H1 (cell line): ENCODE measurements at regions not wholly inside any gene's neighbourhood (a gene's known extent, or its start where the extent isn't known, plus 50 kb on each side); places are given as distances from the start of the nearest gene placed in this dataset.

Source experiments
- CTCF ChIA-PET: fragments of 300-600 bp; sonication (Branson Sonifier 250); formaldehyde crosslinking; loops from one replicate; lab custom pipeline; 2021; ENCODE audit not compliant: partially characterized antibody; lab: Charles Lee
- POLR2A ChIA-PET: fragments of 300-600 bp; sonication (Branson Sonifier 250); formaldehyde crosslinking; loops from one replicate; lab custom pipeline; 2021; ENCODE audit warnings: inconsistent platforms; ENCODE audit not compliant: partially characterized antibody; lab: Charles Lee
- DNase-seq, 2 experiments: peaks; one replicate each; pipeline versions ENCODE4 v3.0.0 to v3.0.0-alpha.2; 2010 to 2022; ENCODE audit warnings: low spot score in 2 of 2, low read depth in 1 of 2, mixed read lengths in 1 of 2
- FAIRE-seq: peaks from 2 replicates; lab custom pipeline; 2011; peaks lifted over from hg19 to GRCh38; lab: Jason Lieb, UNC
- H2AFZ ChIP-seq: 2 replicates; pipeline ENCODE4 v1.8.1; 2012; ENCODE audit warnings: low read length, inconsistent platforms
- H2AK5ac ChIP-seq: 2 replicates; pipeline ENCODE4 v1.6.1; 2013; ENCODE audit warnings: low read depth, low read length
- H2BK120ac ChIP-seq: replicated peaks from 2 replicates; pipeline ENCODE3; 2013; ENCODE audit warnings: low read depth, low read length, inconsistent platforms
- H2BK12ac ChIP-seq: 2 replicates; pipeline ENCODE4 v1.6.1; 2013; ENCODE audit warnings: low read depth, low read length
- H2BK15ac ChIP-seq: 2 replicates; pipeline ENCODE4 v1.6.1; 2013; ENCODE audit warnings: low read length
- H2BK20ac ChIP-seq: 2 replicates; pipeline ENCODE4 v1.6.1; 2013; ENCODE audit warnings: low read length
- H2BK5ac ChIP-seq: 2 replicates; pipeline ENCODE4 v1.6.1; 2013; ENCODE audit warnings: low read depth, low read length
- H3K14ac ChIP-seq: 2 replicates; pipeline ENCODE4 v1.6.1; 2013; ENCODE audit warnings: inconsistent platforms; ENCODE audit not compliant: insufficient read length
- H3K18ac ChIP-seq: 2 replicates; pipeline ENCODE4 v1.6.1; 2013; ENCODE audit warnings: low read length; ENCODE audit errors: extremely low read depth
- H3K23ac ChIP-seq: 2 replicates; pipeline ENCODE4 v1.6.1; 2013; ENCODE audit warnings: inconsistent platforms; ENCODE audit not compliant: insufficient read length
- H3K23me2 ChIP-seq: 2 replicates; pipeline ENCODE4 v1.6.1; 2013; ENCODE audit warnings: low read depth, low read length
- H3K27ac ChIP-seq: 2 replicates; pipeline ENCODE4 v1.6.1; 2011; ENCODE audit warnings: low read depth, low read length, inconsistent platforms
- H3K27me3 ChIP-seq, 4 experiments: replicated peaks in 1 of 4; 1 replicate in 1 of 4; 2 replicates in 3 of 4; pipeline versions ENCODE4 v1.6.1 to v1.8.1; 2011 to 2013; ENCODE audit warnings: low read length in 3 of 4, mild to moderate bottlenecking in 3 of 4, inconsistent platforms in 2 of 4, mixed read lengths in 2 of 4, moderate library complexity in 1 of 4; ENCODE audit not compliant: control insufficient read depth in 3 of 4, insufficient read depth in 3 of 4; ENCODE audit errors: extremely low read depth in 1 of 4
- H3K36me3 ChIP-seq, 4 experiments: 2 replicates each; pipeline versions ENCODE4 v1.6.1 to v1.8.1; 2011 to 2013; ENCODE audit warnings: mild to moderate bottlenecking in 4 of 4, low read length in 3 of 4, moderate library complexity in 2 of 4, control low read depth in 1 of 4, inconsistent platforms in 1 of 4; ENCODE audit not compliant: insufficient read depth in 4 of 4, control insufficient read depth in 2 of 4
- H3K4ac ChIP-seq: replicated peaks from 2 replicates; pipeline ENCODE3; 2013; ENCODE audit warnings: low read length, low read depth, mixed read lengths, inconsistent platforms; ENCODE audit not compliant: insufficient read length
- H3K4me1 ChIP-seq, 4 experiments: replicated peaks in 1 of 4; 1 replicate in 1 of 4; 2 replicates in 3 of 4; pipeline versions ENCODE4 v1.6.1 to v1.8.1; 2011 to 2013; ENCODE audit warnings: low read length in 3 of 4, inconsistent platforms in 2 of 4, mixed read lengths in 1 of 4; ENCODE audit not compliant: insufficient read depth in 4 of 4, control insufficient read depth in 3 of 4
- H3K4me2 ChIP-seq, 2 experiments: 2 replicates each; pipeline versions ENCODE4 v1.6.1 to v1.8.1; 2011 to 2013; ENCODE audit warnings: low read depth in 2 of 2, low read length in 2 of 2, control low read depth in 1 of 2, inconsistent platforms in 1 of 2, mild to moderate bottlenecking in 1 of 2; ENCODE audit not compliant: insufficient read depth in 1 of 2
- H3K4me3 ChIP-seq, 4 experiments: fragments of 200-600, 300-600 bp in 1 of 4; sonication (generic), shearing (Covaris generic), sonication (Bioruptor Twin) in 1 of 4; 2 replicates each; pipeline versions ENCODE4 v1.5.1 to v1.8.1; 2011 to 2016; ENCODE audit warnings: low read length in 4 of 4, low read depth in 3 of 4, control low read depth in 2 of 4, inconsistent platforms in 2 of 4, mild to moderate bottlenecking in 2 of 4, mixed read lengths in 1 of 4, moderate library complexity in 1 of 4; ENCODE audit not compliant: insufficient read depth in 2 of 4; ENCODE audit errors: extremely low read depth in 1 of 4
- H3K56ac ChIP-seq: replicated peaks from 2 replicates; pipeline ENCODE3; 2013; ENCODE audit warnings: low read depth, mild to moderate bottlenecking, mixed read lengths, low read length, inconsistent platforms; ENCODE audit not compliant: insufficient read length
- H3K79me1 ChIP-seq: 2 replicates; pipeline ENCODE4 v1.6.1; 2013; ENCODE audit warnings: low read depth, low read length, control low read depth
- H3K79me2 ChIP-seq, 2 experiments: 2 replicates each; pipeline versions ENCODE4 v1.6.1 to v1.8.1; 2012 to 2013; ENCODE audit warnings: low read length in 2 of 2, mild to moderate bottlenecking in 2 of 2, inconsistent platforms in 1 of 2; ENCODE audit not compliant: insufficient read depth in 2 of 2, control insufficient read depth in 1 of 2
- H3K9ac ChIP-seq, 4 experiments: replicated peaks in 1 of 4; 1 replicate in 1 of 4; 2 replicates in 3 of 4; pipeline versions ENCODE4 v1.6.1 to v1.8.1; 2011 to 2013; ENCODE audit warnings: low read depth in 3 of 4, low read length in 3 of 4, control low read depth in 2 of 4, mild to moderate bottlenecking in 2 of 4, moderate library complexity in 2 of 4, inconsistent platforms in 1 of 4; ENCODE audit errors: extremely low read depth in 1 of 4
- H3K9me3 ChIP-seq, 2 experiments: 2 replicates each; pipeline versions ENCODE4 v1.6.1 to v1.8.1; 2012 to 2013; ENCODE audit warnings: mild to moderate bottlenecking in 2 of 2, moderate library complexity in 2 of 2, control low read depth in 1 of 2, inconsistent platforms in 1 of 2, low read depth in 1 of 2, low read length in 1 of 2, mixed read lengths in 1 of 2; ENCODE audit not compliant: insufficient read depth in 2 of 2
- H4K20me1 ChIP-seq, 2 experiments: replicated peaks in 1 of 2; 2 replicates each; pipeline versions ENCODE3 to v1.8.1; 2011 to 2013; ENCODE audit warnings: inconsistent platforms in 2 of 2, low read length in 2 of 2, mild to moderate bottlenecking in 1 of 2; ENCODE audit not compliant: insufficient read depth in 2 of 2, control insufficient read depth in 1 of 2
- H4K5ac ChIP-seq: 2 replicates; pipeline ENCODE4 v1.6.1; 2013; ENCODE audit warnings: low read length, low read depth, mixed read lengths, inconsistent platforms; ENCODE audit not compliant: insufficient read length
- H4K8ac ChIP-seq: 2 replicates; pipeline ENCODE4 v1.8.0; 2013; ENCODE audit warnings: mild to moderate bottlenecking, moderate library complexity, low read length, inconsistent platforms; ENCODE audit not compliant: insufficient read depth; ENCODE audit errors: extremely low read depth
- H4K91ac ChIP-seq: replicated peaks from 2 replicates; pipeline ENCODE3; 2013; ENCODE audit warnings: low read length, mixed read lengths, inconsistent platforms; ENCODE audit not compliant: insufficient read length
- ASH2L ChIP-seq: fragments of 200-600, 300-600 bp; sonication (generic); IDR thresholded peaks from one replicate; pipeline ENCODE4 v1.7.1; 2017; ENCODE audit warnings: low read length
- ATF3 ChIP-seq: IDR thresholded peaks from 2 replicates; pipeline ENCODE4 v1.6.1; 2011; ENCODE audit warnings: low read depth, mild to moderate bottlenecking, low read length; ENCODE audit not compliant: insufficient read depth
- BCL11A ChIP-seq, 2 experiments: IDR thresholded peaks; one replicate each; pipeline ENCODE4 v1.6.1; 2011; ENCODE audit warnings: low read depth in 2 of 2, low read length in 2 of 2, mild to moderate bottlenecking in 2 of 2
- BRCA1 ChIP-seq: IDR thresholded peaks from 2 replicates; pipeline ENCODE4 v1.6.1; 2012; ENCODE audit warnings: low read depth, low read length, improper control_type of control experiment
- CBX5 ChIP-seq: fragments of 300-800, 300-1000 bp; sonication (generic); IDR thresholded peaks from 2 replicates; pipeline ENCODE4 v1.7.1; 2016; ENCODE audit warnings: antibody characterized with exemption, low read length, low read depth
- MAFK ChIP-seq: IDR thresholded peaks from 2 replicates; pipeline ENCODE4 v1.6.1; 2012; ENCODE audit warnings: low read depth, mild to moderate bottlenecking, improper control_type of control experiment, low read length
- RNF2 ChIP-seq: fragments of 200-900, 300-1000 bp; sonication (generic); IDR thresholded peaks from 2 replicates; pipeline ENCODE4 v1.7.1; 2016; ENCODE audit warnings: borderline replicate concordance, low read depth, mild to moderate bottlenecking, antibody characterized with exemption, low read length; ENCODE audit not compliant: poor library complexity, severe bottlenecking; ENCODE audit errors: missing control alignments
- RXRA ChIP-seq: IDR thresholded peaks from 2 replicates; pipeline ENCODE4 v1.6.1; 2011; ENCODE audit warnings: low read depth, mild to moderate bottlenecking, low read length, moderate library complexity; ENCODE audit not compliant: insufficient read depth
- WGBS, 2 experiments: shearing (Covaris generic) in 1 of 2; methylation state at CpG; one replicate each; pipeline versions ENCODE4 v1.1.6 to v1.1.7; 2013 to 2015; ENCODE audit warnings: low lambda C conversion rate in 2 of 2, mixed read lengths in 2 of 2, inconsistent platforms in 1 of 2, low coverage in 1 of 2, missing lambda C conversion rate in 1 of 2; ENCODE audit not compliant: insufficient replicate concordance in 2 of 2, insufficient coverage in 1 of 2, insufficient read length in 1 of 2; ENCODE audit errors: extremely low coverage in 1 of 2, missing lambda C conversion rate in 1 of 2; 5-methylcytosine and 5-hydroxymethylcytosine counted together

- WGBS, 2 experiments, result 94% methylated on average over 3 of the region's 3 CpGs; no CpG with 5 or more reads in 1 of the 2 experiments
- Histone ChIP-seq H3K36me3 (no peaks in the 10 kb centered on the region), H3K4me1 (no peaks in the 10 kb centered on the region), H2AK5ac (no peak overlapping the region), H3K4me2 (no peak overlapping the region), H3K18ac (no peak overlapping the region), H3K27ac (no peak overlapping the region), H2BK120ac (no peak overlapping the region), H4K5ac (no peak overlapping the region), H4K8ac (no peak overlapping the region), H2BK15ac (no peak overlapping the region), H3K9ac (no peak overlapping the region), H2BK5ac (no peak overlapping the region), H3K56ac (no peak overlapping the region), H3K79me1 (no peaks in the 10 kb centered on the region), H2BK20ac (no peak overlapping the region), H3K79me2 (no peaks in the 10 kb centered on the region), H3K14ac (no peak overlapping the region), H3K4me3 (no peak overlapping the region), H3K23me2 (no peaks in the 10 kb centered on the region), H4K91ac (no peak overlapping the region), H3K9me3 (no peaks in the 10 kb centered on the region), H2AFZ (no peak overlapping the region), H3K4ac (no peak overlapping the region), H4K20me1 (no peaks in the 10 kb centered on the region), H3K23ac (no peak overlapping the region), H3K27me3 (no peaks in the 10 kb centered on the region), H2BK12ac (no peak overlapping the region)
- DNase-seq (no peak), FAIRE-seq (no peak)
- CTCF ChIA-PET, result interaction anchor here (1.3 kb wide), 1 partner anchor 8 kb away, joined by 5 read pairs; no protein-coding TSS in a partner anchor
- POLR2A ChIA-PET, result no interaction called here
- TF ChIP-seq RXRA (no peak), CBX5 (no peak), MAFK (no peak), BRCA1 (no peak), ATF3 (no peak), RNF2 (no peak), BCL11A (IDR thresholded peaks at IDR 0.05; ENCODE audit: low read depth in 2 of 2, low read length in 2 of 2) (no peak), ASH2L (no peak)
These were observed 458.5 kb downstream of the TLR4 start for GRCh38 chr9:118162716-118163115.
